WI38 (cell line): ENCODE measurements at regions not wholly inside any gene's neighbourhood (a gene's known extent, or its start where the extent isn't known, plus 50 kb on each side); places are given as distances from the start of the nearest gene placed in this dataset.

ENCODE experiments used
- H3K4me3 ChIP-seq: 2 replicates; pipeline ENCODE4 v1.5.1; 2011; ENCODE audit warnings: low read depth, mild to moderate bottlenecking, control low read depth, low read length
- TF ChIP-seq, protein P1 (sequence below): IDR thresholded peaks from 2 replicates; pipeline ENCODE4 v1.5.1; 2012; ENCODE audit warnings: low read depth, mild to moderate bottlenecking, control low read depth, low read length

DNA sequence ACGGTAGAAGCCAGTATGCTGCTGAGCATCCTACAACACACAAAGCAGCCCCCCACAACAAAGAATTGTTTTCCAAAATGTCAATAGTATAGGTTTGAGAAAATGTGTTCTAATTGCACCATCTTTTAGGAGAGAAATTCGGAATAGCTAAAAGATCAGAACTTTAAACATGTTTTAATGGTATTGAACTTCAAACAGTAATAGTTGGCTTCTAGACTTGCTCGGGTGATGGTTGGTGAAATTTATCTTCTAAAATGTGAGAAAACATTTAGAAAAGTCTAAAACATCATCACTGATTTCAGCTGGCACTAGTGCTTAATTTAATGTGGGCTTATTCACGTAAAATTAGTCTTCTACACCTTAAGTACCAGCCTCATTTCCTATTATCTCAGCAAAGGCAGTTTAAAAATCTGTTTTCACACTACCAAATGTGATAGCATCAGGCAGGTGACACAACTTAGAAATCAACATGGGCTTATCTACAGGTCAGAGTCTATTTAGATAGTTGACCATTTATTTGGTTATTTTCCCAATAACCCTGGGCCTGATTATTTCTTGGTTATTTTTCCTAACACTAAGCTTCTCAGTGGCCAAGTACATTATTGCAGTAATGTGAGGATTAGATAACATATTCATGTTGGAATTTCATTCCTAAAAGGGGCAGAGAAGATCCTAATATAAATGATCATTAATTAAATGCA, 399.3 kb upstream of the PKN2 start:
- TF ChIP-seq, protein P1, sequence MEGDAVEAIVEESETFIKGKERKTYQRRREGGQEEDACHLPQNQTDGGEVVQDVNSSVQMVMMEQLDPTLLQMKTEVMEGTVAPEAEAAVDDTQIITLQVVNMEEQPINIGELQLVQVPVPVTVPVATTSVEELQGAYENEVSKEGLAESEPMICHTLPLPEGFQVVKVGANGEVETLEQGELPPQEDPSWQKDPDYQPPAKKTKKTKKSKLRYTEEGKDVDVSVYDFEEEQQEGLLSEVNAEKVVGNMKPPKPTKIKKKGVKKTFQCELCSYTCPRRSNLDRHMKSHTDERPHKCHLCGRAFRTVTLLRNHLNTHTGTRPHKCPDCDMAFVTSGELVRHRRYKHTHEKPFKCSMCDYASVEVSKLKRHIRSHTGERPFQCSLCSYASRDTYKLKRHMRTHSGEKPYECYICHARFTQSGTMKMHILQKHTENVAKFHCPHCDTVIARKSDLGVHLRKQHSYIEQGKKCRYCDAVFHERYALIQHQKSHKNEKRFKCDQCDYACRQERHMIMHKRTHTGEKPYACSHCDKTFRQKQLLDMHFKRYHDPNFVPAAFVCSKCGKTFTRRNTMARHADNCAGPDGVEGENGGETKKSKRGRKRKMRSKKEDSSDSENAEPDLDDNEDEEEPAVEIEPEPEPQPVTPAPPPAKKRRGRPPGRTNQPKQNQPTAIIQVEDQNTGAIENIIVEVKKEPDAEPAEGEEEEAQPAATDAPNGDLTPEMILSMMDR = no peak
- H3K4me3 ChIP-seq = no peak overlapping the region

DNA sequence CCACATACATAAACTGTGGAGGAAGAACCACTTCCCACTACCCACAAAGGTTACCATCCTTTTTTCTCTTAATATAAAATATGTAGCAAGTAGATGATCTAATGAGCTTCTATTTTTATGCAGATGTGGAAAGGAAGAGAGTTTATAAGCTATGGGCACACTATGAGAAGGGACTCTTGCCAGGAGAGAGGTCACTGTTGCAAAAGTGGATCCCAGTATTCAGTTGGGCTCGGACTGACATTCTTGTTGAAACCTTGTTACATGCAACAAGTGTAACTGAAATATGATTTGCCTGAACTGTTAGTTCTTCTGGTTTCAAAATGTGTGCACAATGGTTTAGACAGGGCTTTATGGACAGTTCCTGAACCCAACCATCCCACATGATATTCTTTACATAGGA, 397.4 kb upstream of the PKN2 start:
- TF ChIP-seq, protein P1 = no peak
- no peak overlapping the region for H3K4me3 ChIP-seq

DNA sequence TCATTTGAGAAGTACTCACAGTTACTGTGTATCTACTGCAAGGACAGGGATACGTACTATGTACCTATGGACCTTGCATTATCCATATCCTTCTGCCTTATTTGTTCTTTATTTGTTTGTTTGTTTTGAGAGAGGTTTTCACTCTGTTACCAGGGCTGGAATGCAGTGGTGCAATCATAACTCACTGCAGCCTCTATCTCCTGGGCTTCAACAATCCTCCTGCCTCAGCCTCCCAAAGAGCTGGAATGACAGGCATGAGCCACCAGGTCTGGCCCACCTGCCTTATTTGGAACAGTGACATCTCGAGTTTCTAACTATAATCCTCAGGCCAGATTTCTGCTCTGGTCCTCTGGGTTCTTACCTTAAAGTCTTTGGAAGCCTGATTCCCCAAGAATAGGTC, 395.5 kb upstream of the PKN2 start:
- H3K4me3 ChIP-seq = no peak overlapping the region
- TF ChIP-seq, protein P1 = no peak

DNA sequence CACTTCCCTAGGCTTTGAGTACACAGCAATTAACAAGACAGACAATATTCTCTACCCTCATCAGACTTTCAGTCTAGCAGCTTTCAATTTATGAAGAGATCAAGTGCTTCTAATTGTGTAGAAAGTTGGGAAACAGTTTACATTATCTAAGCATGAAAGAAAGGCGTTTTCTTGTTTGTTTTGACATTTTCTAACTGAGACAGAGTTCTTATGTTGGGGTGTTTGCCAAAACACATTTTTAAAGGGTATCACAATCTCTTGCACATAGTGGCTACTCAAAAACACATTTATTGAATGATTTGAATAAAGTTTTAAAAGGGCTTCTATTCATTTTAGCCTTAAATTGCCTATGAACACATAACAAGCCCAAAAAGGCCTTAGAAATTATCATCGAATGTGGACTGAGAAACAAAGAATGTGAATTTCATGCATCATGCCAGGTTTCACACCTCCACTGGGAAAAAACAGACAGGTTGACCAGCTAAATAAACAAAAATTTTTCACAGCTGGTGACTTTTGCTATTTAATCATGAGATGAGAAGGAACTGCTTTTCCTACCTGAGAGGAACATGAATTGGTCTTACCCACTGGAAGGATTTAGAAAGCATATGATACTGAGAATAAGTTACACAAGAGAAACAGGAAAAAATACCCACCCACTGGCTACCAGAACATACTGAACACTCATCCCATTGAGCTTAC, 394.5 kb upstream of the PKN2 start:
- TF ChIP-seq, protein P1 = no peak

DNA sequence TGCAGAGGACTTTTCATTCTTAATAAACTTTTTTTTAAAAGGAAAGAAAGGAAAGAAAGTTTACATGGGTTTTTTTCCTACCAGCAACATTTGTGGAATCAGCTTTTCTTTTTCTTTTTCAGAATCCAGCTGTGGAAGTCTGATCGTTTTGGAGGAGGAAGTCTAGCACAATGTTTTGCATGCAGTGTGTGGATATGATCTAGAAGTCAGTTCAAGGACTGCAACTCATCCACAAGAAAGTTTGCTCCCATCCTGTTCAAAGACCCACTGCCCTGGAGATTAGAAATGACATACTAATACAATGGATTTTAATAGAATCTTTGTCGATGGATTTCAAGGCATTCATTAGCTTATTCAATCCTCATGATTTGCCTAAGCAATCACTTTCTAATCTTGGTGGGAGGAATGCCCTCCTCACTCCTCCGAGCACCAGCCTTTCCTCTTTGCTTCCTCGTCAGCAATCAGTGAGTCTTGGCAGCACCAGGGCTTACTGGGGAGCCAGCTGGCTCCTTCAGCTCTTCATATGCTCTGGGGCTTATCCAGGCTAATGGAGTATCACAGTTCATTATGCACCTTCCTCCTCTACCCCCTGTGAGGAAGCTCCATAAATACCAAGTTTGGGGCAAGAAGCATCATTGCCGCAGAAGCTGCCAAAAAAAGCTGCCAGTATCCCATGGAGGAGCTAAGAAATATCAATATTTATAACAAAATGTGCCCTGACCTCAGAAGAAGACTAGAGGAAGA, 392.3 kb upstream of the PKN2 start:
- H3K4me3 ChIP-seq = no peak overlapping the region
- TF ChIP-seq, protein P1 = no peak

More for the DNA sequence above, 394.5 kb upstream of the PKN2 start:
- no peak overlapping the region for H3K4me3 ChIP-seq

DNA sequence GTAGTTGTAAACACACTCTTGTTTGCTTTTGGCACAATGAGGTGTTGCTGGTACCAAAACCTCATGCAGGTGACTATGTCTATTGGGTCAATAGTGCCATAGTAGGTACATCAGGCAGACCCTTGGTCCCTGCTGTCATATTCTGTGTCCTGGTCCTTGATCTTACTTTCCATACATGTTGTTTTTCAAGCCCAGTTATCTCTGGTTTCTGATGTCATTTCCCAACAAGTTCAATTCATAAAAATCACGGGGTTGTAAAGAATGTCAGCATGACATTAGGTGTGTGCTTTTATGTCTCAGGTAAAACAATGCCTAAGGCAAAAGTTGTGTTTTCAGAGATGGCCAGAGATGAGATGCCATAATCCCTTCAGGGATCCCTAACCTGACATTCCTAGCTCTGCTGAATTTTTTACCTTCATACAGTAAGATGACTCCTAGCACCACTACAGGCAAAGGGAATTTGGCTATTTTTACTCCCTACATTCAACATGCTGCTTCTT, 390.3 kb upstream of the PKN2 start:
- TF ChIP-seq, protein P1 = no peak
- no peak overlapping the region for H3K4me3 ChIP-seq
